Erythroblast (primary cell): ENCODE measurements at regions not wholly inside any gene's neighbourhood (a gene's known extent, or its start where the extent isn't known, plus 50 kb on each side); places are given as distances from the start of the nearest gene placed in this dataset.

Experiments
- GATA1 ChIP-seq: IDR thresholded peaks from 2 replicates; pipeline ENCODE4 v1.6.1; 2011; ENCODE audit warnings: low read depth, mild to moderate bottlenecking, control low read depth, low read length, moderate library complexity
- POLR2A ChIP-seq: IDR thresholded peaks from 2 replicates; pipeline ENCODE4 v1.6.1; 2011; ENCODE audit warnings: mild to moderate bottlenecking, low read length

- no peak for TF ChIP-seq POLR2A
- no peak for TF ChIP-seq GATA1
These were observed 120.5 kb downstream of the PHETA1 start for GRCh38 chr12:111248236-111249017.
